ENCODE measurements at regions not wholly inside any gene's neighbourhood (a gene's known extent, or its start where the extent isn't known, plus 50 kb on each side); places are given as distances from the start of the nearest gene placed in this dataset.

GRCh38 chr4:92182006-92182735 lies 121.6 kb upstream of the GRID2 start:
- H3K4me3 ChIP-seq (replicated peaks in 1 of 2; ENCODE audit: low read depth in 2 of 2, low read length in 2 of 2), result no peak overlapping the region
- no peak for DNase-seq (ENCODE audit: low read depth in 2 of 2)
- TF ChIP-seq CTCF (IDR thresholded peaks at IDR 0.05; ENCODE audit: low read depth, low read length), result no peak

- H3K4me3 ChIP-seq (replicated peaks in 1 of 2; ENCODE audit: low read depth in 2 of 2, low read length in 2 of 2), result no peak overlapping the region
- TF ChIP-seq CTCF (IDR thresholded peaks at IDR 0.05; ENCODE audit: low read depth, low read length), result no peak
- DNase-seq (ENCODE audit: low read depth in 2 of 2), result no peak
Observed at GRCh38 chr4:92182736-92183407, 120.9 kb upstream of the GRID2 start.

GRCh38 chr4:92183825-92184224 lies 119.9 kb upstream of the GRID2 start:
- H3K4me3 ChIP-seq (replicated peaks in 1 of 2; ENCODE audit: low read depth in 2 of 2, low read length in 2 of 2), result no peak overlapping the region
- no peak for DNase-seq (ENCODE audit: low read depth in 2 of 2)
- TF ChIP-seq CTCF (IDR thresholded peaks at IDR 0.05; ENCODE audit: low read depth, low read length), result no peak

- no peak for TF ChIP-seq CTCF (IDR thresholded peaks at IDR 0.05; ENCODE audit: low read depth, low read length)
- peak; percentile 15 to 47 for DNase-seq (ENCODE audit: low read depth in 2 of 2)
- no peak overlapping the region for H3K4me3 ChIP-seq (replicated peaks in 1 of 2; ENCODE audit: low read depth in 2 of 2, low read length in 2 of 2)
Observed at GRCh38 chr4:92184566-92184965, 119.2 kb upstream of the GRID2 start.

GRCh38 chr4:92186239-92186638 lies 117.5 kb upstream of the GRID2 start:
- DNase-seq (ENCODE audit: low read depth in 2 of 2), result no peak
- TF ChIP-seq CTCF (IDR thresholded peaks at IDR 0.05; ENCODE audit: low read depth, low read length), result no peak
- no peak overlapping the region for H3K4me3 ChIP-seq (replicated peaks in 1 of 2; ENCODE audit: low read depth in 2 of 2, low read length in 2 of 2)

- no peak for DNase-seq (ENCODE audit: low read depth in 2 of 2)
- no peak for TF ChIP-seq CTCF (IDR thresholded peaks at IDR 0.05; ENCODE audit: low read depth, low read length)
- no peak overlapping the region for H3K4me3 ChIP-seq (replicated peaks in 1 of 2; ENCODE audit: low read depth in 2 of 2, low read length in 2 of 2)
Observed at GRCh38 chr4:92189146-92189545, 114.6 kb upstream of the GRID2 start.
